ENCODE measurements at regions not wholly inside any gene's neighbourhood (a gene's known extent, or its start where the extent isn't known, plus 50 kb on each side); places are given as distances from the start of the nearest gene placed in this dataset.
A peak's percentile ranks its signal among the peaks of the same experiment; 100 is the strongest.

DNA sequence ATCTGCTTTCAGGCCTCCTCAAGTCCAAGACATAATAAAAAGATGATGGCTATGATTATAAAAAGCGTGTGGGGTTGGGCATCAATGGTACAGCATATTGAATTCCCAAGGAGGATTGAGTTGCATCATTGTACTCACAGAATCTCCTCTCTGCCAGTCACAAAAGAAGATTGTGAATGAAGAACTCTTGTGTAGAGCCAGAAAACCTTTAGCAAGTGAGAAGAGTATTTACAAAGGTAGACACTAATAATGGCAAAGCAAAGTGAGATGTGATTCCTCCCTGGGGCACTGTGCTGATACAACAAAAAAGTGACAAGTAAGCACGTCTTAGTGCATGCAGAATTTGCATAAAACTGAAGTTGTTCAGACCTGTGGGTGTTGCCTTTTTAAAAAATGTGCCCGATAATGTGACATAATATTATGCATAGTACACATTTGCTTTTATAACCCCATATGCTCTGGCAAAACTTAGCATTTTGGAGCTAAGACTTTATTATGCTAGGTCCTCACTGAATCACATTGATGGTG is 291.2 kb upstream of the TBC1D5 start:
- DNase-seq: no peak

GRCh38 chr3:18030371-18030870 is 288.0 kb upstream of the TBC1D5 start:
- DNase-seq: no peak

DNA sequence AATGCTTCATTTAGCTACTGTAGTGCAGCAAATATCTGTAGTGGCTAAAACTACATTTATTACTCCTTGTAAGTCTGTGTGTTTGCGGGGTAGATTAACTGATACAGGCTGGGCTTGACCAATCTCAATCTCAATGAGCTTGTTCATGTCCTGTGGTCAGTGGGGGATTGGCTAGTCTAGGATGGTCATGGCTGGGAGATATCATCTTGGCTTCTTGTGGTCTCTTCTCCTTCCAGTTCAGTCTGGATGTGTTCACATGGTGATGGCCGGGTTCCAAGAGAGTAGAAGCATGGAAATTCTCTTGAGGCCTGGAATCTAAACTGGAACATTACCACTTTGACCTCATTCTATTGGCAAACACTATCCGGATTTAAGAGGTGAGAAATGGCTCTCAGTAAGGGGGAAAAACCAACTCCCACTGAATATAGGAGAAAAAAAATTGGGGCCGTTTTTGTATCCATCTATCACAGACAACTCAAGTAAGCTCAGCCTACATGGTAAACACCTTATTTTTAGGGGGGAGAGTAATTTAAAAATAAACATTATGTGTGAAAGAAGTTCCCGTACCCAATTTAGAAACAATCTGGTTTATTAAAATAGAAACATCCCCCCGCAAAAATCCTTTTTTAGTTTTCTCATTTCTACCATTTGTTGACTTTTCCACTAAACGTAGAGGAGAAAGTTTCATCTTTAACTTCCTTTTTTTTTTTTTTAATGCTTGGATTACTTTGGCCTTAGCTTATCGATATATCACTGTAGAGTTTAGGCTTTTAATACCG is 284.9 kb upstream of the TBC1D5 start:
- no peak for DNase-seq

- DNase-seq: no peak
These were observed 282.3 kb upstream of the TBC1D5 start for GRCh38 chr3:18024715-18025114.

GRCh38 chr3:18019161-18019495 is 276.7 kb upstream of the TBC1D5 start:
- DNase-seq: no peak

DNA sequence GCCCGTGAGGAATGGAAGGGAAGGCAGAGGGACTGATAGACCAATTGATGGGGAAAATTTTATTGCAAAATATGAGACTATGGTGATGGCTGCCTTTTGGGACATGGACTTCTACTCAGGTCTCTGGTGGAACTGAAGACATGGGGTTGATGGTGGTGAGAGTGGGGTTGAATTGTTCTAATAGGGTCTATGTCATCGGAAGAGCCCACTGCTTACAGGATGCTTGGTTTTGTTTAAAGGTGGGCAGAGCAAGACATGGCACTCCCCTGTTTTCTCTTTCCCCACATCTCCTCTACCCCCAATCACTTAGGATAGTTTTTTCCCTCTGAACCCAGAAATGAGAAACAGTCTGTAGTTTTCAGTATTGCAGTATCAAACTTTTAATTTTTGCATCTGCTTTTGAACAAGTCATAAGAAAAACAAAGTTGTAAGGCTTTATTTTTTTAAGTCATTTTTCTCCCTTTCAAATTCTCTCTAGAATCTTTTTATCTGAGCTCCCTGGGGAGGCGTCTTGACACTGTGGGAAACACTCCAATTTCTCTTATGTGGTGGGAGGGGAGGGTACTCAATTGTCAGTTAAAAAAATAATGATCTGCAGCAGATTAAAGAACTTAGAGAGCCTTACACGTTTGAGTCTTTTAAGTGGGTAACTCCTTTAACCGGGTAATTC is 276.2 kb upstream of the TBC1D5 start:
- DNase-seq: no peak

DNA sequence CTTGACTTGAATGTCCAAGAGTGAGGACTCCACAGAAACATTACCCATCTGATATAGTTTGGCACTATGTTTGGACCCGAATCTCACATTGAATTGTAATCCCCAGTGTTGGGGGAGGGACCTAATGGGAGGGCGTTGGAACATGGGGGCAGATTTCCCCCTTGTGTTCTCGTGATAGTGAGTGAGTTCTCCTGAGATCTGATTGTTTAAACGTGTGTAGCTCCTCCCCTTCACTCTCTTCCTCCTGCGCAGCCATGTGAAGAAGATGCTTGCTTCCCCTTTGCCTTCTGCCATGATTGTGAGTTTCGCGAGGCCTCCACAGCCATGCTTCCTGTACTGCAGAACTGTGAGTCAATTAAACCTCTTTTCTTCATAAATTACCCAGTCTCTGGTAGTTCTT is 273.9 kb upstream of the TBC1D5 start:
- no peak for DNase-seq

GRCh38 chr3:18012933-18013332 is 270.5 kb upstream of the TBC1D5 start:
- no peak for DNase-seq

DNA sequence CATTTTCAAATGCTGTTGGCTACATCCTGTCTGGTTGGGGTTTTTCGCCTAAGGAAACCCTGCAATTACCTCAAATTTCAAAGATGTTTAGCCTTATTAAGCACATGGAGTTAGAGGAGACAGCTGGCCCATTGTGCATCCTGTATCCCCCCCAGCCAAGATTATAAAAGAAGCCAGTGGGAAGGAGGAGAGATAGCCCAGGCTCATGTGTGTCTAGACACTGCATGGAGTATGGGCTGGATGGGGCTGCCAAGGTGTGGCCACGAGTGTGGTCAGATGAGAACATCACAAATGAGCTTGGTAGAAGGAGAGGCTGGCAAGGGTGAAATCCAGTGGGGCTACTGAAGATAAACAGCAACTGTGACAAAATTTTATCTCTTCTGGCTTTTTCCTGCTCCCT is 270.0 kb upstream of the TBC1D5 start:
- DNase-seq: peak in 1 of 2 donors; percentile 15

- DNase-seq: no peak
These were observed 269.0 kb upstream of the TBC1D5 start for GRCh38 chr3:18011387-18011786.

DNA sequence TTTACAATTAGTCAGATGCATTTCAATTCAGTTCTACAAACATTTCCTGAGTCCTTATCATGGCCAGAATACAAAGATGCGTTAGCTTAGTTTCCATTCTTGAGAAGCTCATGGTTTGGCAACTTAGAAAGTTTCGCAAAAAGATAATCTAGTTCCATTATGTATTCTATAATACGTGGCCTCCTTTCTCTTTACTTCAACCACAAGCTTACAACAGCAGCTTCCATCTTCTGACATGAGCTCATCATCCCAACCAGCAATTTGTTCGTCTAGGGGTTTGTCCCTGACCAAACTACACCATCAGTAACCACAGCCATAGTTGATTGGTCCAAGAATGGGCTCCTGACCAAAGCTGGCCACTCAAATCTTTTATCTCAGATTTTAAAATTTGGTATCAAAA is 267.6 kb upstream of the TBC1D5 start:
- no peak for DNase-seq

DNA sequence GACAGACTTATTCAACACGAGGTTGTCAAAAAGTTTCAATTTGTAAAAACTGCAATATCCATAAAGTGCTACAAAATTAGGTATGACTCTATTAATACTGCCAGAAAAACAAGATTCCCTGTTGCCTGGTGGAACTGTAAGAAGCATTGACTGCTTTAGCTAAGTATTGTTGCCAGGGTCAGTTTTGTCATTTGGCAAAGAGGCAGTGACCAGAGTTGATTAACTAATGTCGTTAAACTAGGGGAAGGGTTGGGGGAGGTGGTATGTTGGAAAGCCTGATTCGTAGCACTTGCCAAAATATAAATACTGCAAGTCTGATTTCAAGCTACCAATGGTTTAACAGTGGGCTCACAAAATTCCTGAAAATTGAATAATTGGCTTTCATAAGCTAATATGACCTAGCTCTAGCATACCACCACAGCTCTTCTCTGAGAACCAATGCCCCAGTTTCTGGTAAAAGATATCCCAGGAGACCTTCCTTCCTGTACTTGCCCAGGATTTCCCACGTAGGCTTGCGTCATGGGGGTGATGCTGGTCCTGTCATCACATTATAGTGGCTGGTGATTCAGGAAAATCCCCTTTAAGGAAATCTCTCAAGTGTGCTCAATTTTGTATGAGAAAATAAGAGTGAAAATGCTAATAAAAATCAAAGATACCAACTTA is 266.4 kb upstream of the TBC1D5 start:
- no peak for DNase-seq

DNA sequence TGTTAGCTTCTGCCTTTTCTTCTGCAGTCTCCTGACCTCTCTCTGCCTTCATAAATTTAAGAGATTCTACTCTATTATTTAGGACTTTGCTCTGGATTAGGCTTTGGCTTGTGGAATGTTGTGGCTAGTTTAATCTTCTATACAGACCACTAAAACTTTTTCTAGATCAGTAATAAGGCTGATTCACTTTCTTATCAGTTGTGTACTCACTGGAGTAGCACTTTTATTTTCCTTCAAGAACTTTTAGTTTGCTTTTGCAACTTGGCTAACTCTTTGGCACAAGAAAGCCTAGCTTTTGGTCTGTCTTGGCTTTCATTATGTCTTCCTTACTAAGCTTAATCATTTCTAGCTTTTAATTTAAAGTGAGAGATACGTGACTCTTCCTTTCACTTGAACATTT is 265.5 kb upstream of the TBC1D5 start:
- no peak for DNase-seq

DNA sequence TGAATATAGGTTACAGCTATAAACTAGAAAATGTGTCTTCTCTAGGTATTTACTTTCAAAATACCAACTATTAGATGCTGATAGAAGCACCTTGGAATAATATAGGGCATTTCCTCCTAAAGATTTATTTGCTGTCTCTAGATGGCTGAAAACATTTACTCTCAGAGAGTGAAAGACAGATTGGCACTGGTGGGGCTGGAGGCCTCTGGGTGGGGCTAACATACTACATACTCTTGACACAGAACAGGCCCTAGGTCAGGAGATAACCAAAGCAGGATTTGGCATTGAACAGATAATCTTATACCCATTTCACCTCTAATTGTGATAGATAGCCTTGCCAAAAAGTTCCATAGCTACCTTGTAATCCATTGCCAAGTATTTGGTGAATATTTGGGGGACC is 253.3 kb upstream of the TBC1D5 start:
- peak in 1 of 2 donors; percentile 34 for DNase-seq

- no peak for DNase-seq
These were observed 251.7 kb upstream of the TBC1D5 start for GRCh38 chr3:17994167-17994566.

GRCh38 chr3:17990390-17990789 is 248.0 kb upstream of the TBC1D5 start:
- DNase-seq: no peak

DNA sequence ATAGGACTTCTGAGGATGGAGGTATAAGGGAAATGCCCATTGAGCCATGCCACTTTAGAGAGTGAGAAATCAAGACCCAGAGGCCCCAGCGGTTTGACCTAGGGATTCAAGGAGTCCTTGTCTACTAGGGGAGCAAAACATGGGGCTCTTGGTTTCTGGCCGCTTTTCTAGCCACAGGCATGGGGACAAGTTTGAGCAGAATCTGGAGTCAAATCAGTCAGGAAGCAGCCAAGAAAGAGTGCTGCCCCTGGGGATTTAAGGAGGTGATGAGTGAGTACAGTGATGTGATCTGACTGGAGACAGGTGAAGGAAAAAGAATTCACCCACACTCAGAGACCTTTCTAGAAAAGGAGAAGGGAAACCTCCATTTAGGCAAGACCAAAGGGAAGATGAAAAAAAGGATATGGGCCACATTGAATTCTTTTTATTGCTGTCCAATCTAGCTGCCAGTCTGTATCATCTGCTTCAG is 244.0 kb upstream of the TBC1D5 start:
- no peak for DNase-seq

GRCh38 chr3:17985658-17986347 is 243.4 kb upstream of the TBC1D5 start:
- peak in 1 of 2 donors; percentile 70 for DNase-seq

- DNase-seq: peak in 1 of 2 donors; percentile 83
These were observed 240.7 kb upstream of the TBC1D5 start for GRCh38 chr3:17983106-17983505.

- DNase-seq: no peak
These were observed 239.9 kb upstream of the TBC1D5 start for GRCh38 chr3:17982211-17982880.

DNA sequence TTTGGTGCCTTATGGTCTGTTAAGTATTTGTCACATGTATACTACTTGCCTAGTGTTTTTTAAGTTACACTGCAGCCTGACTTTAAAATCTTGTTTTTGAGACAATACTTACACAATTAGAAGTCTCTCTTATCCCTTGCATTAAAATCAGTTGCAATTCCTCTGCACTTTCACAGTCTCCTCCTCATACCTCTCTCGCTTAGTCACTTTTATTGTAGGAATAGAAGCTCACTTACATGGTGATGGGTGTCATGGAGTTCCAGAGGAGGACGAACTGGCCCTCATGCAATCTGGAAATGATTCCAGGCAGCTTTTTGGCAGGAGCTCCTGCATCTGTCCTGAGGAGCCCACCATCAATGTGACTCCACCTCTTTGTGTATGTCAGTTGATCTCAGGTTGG is 238.4 kb upstream of the TBC1D5 start:
- DNase-seq: no peak

DNA sequence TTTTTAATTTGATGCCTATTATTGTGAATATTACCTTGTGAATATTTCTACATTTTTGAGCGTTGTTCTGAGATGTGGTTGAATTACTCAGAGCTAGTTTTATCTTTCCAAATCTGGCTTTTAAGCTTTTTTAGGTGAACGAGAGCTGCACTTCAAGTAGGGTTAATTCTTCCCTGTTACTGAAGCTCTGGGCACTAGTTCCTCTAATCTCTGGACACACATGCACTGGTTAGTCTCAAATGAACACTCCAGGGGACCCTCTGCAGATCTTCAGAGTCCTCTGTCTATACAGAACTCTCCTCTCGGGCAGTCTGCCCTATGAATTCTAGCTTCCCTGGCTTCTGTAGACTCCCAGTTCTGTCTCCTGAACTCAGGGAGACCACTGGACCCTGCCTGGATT is 237.5 kb upstream of the TBC1D5 start:
- no peak for DNase-seq

Data from bone marrow (tissue), 2 donors.